Naive thymus-derived CD4-positive, alpha-beta T cell (primary cell): ENCODE measurements at regions not wholly inside any gene's neighbourhood (a gene's known extent, or its start where the extent isn't known, plus 50 kb on each side); places are given as distances from the start of the nearest gene placed in this dataset.

ENCODE experiments used
- ATAC-seq: fragments of 150-1000 bp; cut with Tn5 transposase; 2 replicates; pipeline ENCODE4 v1.10.0; 2021; ENCODE audit warnings: mild to moderate bottlenecking, moderate library complexity
- CTCF ChIA-PET: fragments of 350-600 bp; sonication (Branson Sonifier 250); formaldehyde crosslinking; loops from one replicate; lab custom pipeline; 2021; ENCODE audit warnings: antibody characterized with exemption; lab: Charles Lee
- POLR2A ChIA-PET: fragments of 350-600 bp; sonication (Branson Sonifier 250); formaldehyde crosslinking; loops from one replicate; lab custom pipeline; 2021; ENCODE audit warnings: antibody characterized with exemption, inconsistent platforms; lab: Charles Lee
- DNase-seq, 9 donors: peaks; one replicate each; pipeline versions ENCODE4 v3.0.0 to v3.0.0-alpha.2; 2020 to 2022; ENCODE audit warnings: mixed read lengths in 1 of 9
- H3K27ac ChIP-seq: one replicate; pipeline ENCODE4 v1.7.0; 2013; ENCODE audit warnings: mild to moderate bottlenecking, low read depth, low read length, moderate library complexity
- H3K27me3 ChIP-seq, 2 donors: one replicate each; pipeline ENCODE4 v1.7.0; 2013; ENCODE audit warnings: low read length in 2 of 2, mild to moderate bottlenecking in 2 of 2, moderate library complexity in 2 of 2; ENCODE audit not compliant: control insufficient read depth in 2 of 2, insufficient read depth in 2 of 2
- H3K36me3 ChIP-seq, 3 experiments: 1 replicate in 2 of 3; 2 replicates in 1 of 3; pipeline ENCODE4 v1.7.0; 2013; ENCODE audit warnings: low read length in 3 of 3, mild to moderate bottlenecking in 3 of 3, moderate library complexity in 1 of 3; ENCODE audit not compliant: insufficient read depth in 3 of 3, control insufficient read depth in 2 of 3
- H3K4me1 ChIP-seq, 2 donors: one replicate each; pipeline ENCODE4 v1.7.0; 2013; ENCODE audit warnings: low read length in 2 of 2, mild to moderate bottlenecking in 2 of 2, moderate library complexity in 1 of 2; ENCODE audit not compliant: control insufficient read depth in 2 of 2, insufficient read depth in 2 of 2
- H3K4me3 ChIP-seq: 2 replicates; pipeline ENCODE4 v1.7.0; 2013; ENCODE audit warnings: mild to moderate bottlenecking, low read length
- H3K9me3 ChIP-seq, 3 experiments: 1 replicate in 2 of 3; 2 replicates in 1 of 3; pipeline ENCODE4 v1.7.0; 2013; ENCODE audit warnings: low read length in 3 of 3; ENCODE audit not compliant: control insufficient read depth in 2 of 3
- H3K27ac Mint-ChIP-seq, 9 donors: one replicate each; pipeline ENCODE4 v1.8.0; 2020 to 2022; ENCODE audit warnings: mixed read lengths in 9 of 9, mild to moderate bottlenecking in 8 of 9, moderate library complexity in 5 of 9, inconsistent platforms in 2 of 9
- H3K27me3 Mint-ChIP-seq, 5 donors: one replicate each; pipeline ENCODE4 v1.8.0; 2021 to 2022; ENCODE audit warnings: mixed read lengths in 5 of 5, mild to moderate bottlenecking in 1 of 5
- H3K36me3 Mint-ChIP-seq, 5 donors: one replicate each; pipeline ENCODE4 v1.8.0; 2020 to 2022; ENCODE audit warnings: mixed read lengths in 5 of 5, mild to moderate bottlenecking in 3 of 5, inconsistent platforms in 1 of 5
- H3K4me1 Mint-ChIP-seq, 7 donors: one replicate each; pipeline ENCODE4 v1.8.0; 2020 to 2022; ENCODE audit warnings: mixed read lengths in 7 of 7, mild to moderate bottlenecking in 3 of 7, inconsistent platforms in 1 of 7
- H3K4me3 Mint-ChIP-seq, 10 donors: one replicate each; pipeline ENCODE4 v1.8.0; 2020 to 2022; ENCODE audit warnings: mild to moderate bottlenecking in 10 of 10, mixed read lengths in 10 of 10, moderate library complexity in 6 of 10, inconsistent platforms in 2 of 10
- H3K9me3 Mint-ChIP-seq, 11 donors: one replicate each; pipeline ENCODE4 v1.8.0; 2020 to 2022; ENCODE audit warnings: mixed read lengths in 11 of 11, mild to moderate bottlenecking in 4 of 11, inconsistent platforms in 1 of 11, moderate library complexity in 1 of 11
- intact Hi-C, 2 donors: fragments of 100-400 bp; cut with micrococcal nuclease; formaldehyde crosslinking; loops; one replicate each; pipeline ENCODE4 v1.15.1; 2023

GRCh38 chr17:71286625-71287024 lies 834.2 kb upstream of the SOX9 start:
- ChIA-PET CTCF (no interaction called here), POLR2A (no interaction called here)
- Histone ChIP-seq H3K36me3 (no peaks in the 10 kb centered on the region), H3K27ac (no peak overlapping the region), H3K4me1 (no peaks in the 10 kb centered on the region), H3K9me3 (no peaks in the 10 kb centered on the region), H3K27me3 (no peaks in the 10 kb centered on the region), H3K4me3 (no peak overlapping the region)
- no peak overlapping the region for H3K27ac Mint-ChIP-seq
- DNase-seq (no peak), ATAC-seq (no peak)
- peaks cover 0 to 31% (median 10%) of the 10 kb centered on the region in 11 donors for H3K9me3 Mint-ChIP-seq
- intact Hi-C loops, result no loop called here
- peaks cover 0 to 5% (median 0%) of the 10 kb centered on the region in 5 donors for H3K27me3 Mint-ChIP-seq
- H3K4me1 Mint-ChIP-seq, result no peaks in the 10 kb centered on the region
- H3K4me3 Mint-ChIP-seq, result no peak overlapping the region
- H3K36me3 Mint-ChIP-seq, result no peaks in the 10 kb centered on the region

GRCh38 chr17:71287071-71287823 lies 833.6 kb upstream of the SOX9 start:
- Histone ChIP-seq H3K4me3 (no peak overlapping the region), H3K36me3 (no peaks in the 10 kb centered on the region), H3K4me1 (no peaks in the 10 kb centered on the region), H3K27ac (no peak overlapping the region), H3K9me3 (no peaks in the 10 kb centered on the region), H3K27me3 (no peaks in the 10 kb centered on the region)
- peak overlapping the region in 1 of 9 donors; percentile 26 for H3K27ac Mint-ChIP-seq
- ChIA-PET CTCF (no interaction called here), POLR2A (no interaction called here)
- peaks cover 0 to 28% (median 7%) of the 10 kb centered on the region in 11 donors for H3K9me3 Mint-ChIP-seq
- no peak for ATAC-seq
- H3K4me3 Mint-ChIP-seq, result no peak overlapping the region
- H3K27me3 Mint-ChIP-seq, result peaks cover 0 to 1% (median 0%) of the 10 kb centered on the region in 5 donors
- DNase-seq, result no peak
- intact Hi-C loops, result no loop called here
- no peaks in the 10 kb centered on the region for H3K4me1 Mint-ChIP-seq
- no peaks in the 10 kb centered on the region for H3K36me3 Mint-ChIP-seq

- H3K4me3 ChIP-seq, result no peak overlapping the region
- Mint-ChIP-seq H3K9me3 (peaks cover 0 to 25% (median 7%) of the 10 kb centered on the region in 11 donors), H3K36me3 (no peaks in the 10 kb centered on the region), H3K4me1 (no peaks in the 10 kb centered on the region), H3K27ac (no peak overlapping the region), H3K4me3 (no peak overlapping the region), H3K27me3 (no peaks in the 10 kb centered on the region)
- ATAC-seq (no peak), DNase-seq (no peak)
- H3K36me3 ChIP-seq, result no peaks in the 10 kb centered on the region
- no peaks in the 10 kb centered on the region for H3K27me3 ChIP-seq
- no peak overlapping the region for H3K27ac ChIP-seq
- H3K4me1 ChIP-seq, result no peaks in the 10 kb centered on the region
- H3K9me3 ChIP-seq, result no peaks in the 10 kb centered on the region
- POLR2A ChIA-PET, result no interaction called here
- CTCF ChIA-PET, result no interaction called here
- intact Hi-C loops, result no loop called here
Observed at GRCh38 chr17:71292006-71292405, 828.8 kb upstream of the SOX9 start.

DNA sequence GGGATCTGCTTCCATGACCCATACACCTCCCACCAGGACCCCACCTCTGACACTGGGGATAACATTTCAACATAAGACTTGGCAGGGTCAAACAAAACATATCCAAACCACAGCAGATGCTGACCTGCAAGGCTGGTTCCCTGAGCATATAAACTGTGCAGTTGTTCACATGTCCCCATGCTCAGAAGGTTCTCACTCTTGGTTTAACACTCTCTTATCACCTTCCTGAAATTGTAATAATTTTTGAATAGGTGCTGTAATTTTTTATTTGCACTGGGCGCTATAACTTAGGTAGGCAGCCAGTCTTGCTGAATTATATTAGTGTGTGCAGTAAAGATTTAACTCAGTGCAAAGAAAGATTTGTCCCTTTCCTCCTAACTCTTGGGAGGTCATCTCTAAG lies 824.8 kb upstream of the SOX9 start:
- Histone ChIP-seq H3K27ac (no peak overlapping the region), H3K36me3 (no peaks in the 10 kb centered on the region), H3K4me3 (no peak overlapping the region), H3K4me1 (no peaks in the 10 kb centered on the region), H3K9me3 (no peaks in the 10 kb centered on the region), H3K27me3 (no peaks in the 10 kb centered on the region)
- no peak overlapping the region for H3K4me3 Mint-ChIP-seq
- no peaks in the 10 kb centered on the region for H3K27me3 Mint-ChIP-seq
- H3K4me1 Mint-ChIP-seq, result no peaks in the 10 kb centered on the region
- no peak overlapping the region for H3K27ac Mint-ChIP-seq
- POLR2A ChIA-PET, result no interaction called here
- H3K36me3 Mint-ChIP-seq, result no peaks in the 10 kb centered on the region
- ATAC-seq (no peak), DNase-seq (no peak)
- CTCF ChIA-PET, result no interaction called here
- intact Hi-C loops, result no loop called here
- peaks cover 0 to 14% (median 6%) of the 10 kb centered on the region in 11 donors for H3K9me3 Mint-ChIP-seq

DNA sequence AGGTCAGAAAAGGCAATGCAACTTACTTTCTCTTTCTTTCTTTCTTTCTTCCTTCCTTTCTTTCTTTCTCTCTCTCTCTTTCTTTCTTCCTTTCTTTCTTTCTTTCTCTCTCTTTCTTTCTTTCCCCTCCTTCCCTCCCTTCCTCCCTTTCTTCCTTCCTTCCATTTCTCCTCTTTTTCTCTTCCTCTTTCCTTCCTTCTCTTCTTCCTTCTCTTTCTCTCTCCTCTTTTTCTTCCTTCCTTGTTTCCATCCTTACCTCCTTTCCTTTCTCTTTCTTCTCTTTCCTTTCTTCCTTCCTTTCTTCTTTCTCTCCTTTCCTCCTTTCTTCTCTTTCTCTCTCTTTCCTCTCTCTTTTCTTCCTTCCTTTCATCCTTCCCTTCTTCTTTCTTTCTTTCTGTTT lies 819.8 kb upstream of the SOX9 start:
- Histone ChIP-seq H3K36me3 (no peaks in the 10 kb centered on the region), H3K4me1 (no peaks in the 10 kb centered on the region), H3K27me3 (no peaks in the 10 kb centered on the region), H3K9me3 (peaks cover 0 to 10% (median 0%) of the 10 kb centered on the region in 3 experiments), H3K27ac (no peak overlapping the region), H3K4me3 (no peak overlapping the region)
- intact Hi-C loops, result no loop called here
- Mint-ChIP-seq H3K9me3 (peaks cover 0 to 26% (median 16%) of the 10 kb centered on the region in 11 donors), H3K27ac (peak overlapping the region in 1 of 9 donors; percentile 29), H3K27me3 (peaks cover 0 to 6% (median 0%) of the 10 kb centered on the region in 5 donors), H3K4me3 (no peak overlapping the region), H3K4me1 (no peaks in the 10 kb centered on the region), H3K36me3 (no peaks in the 10 kb centered on the region)
- ATAC-seq, result no peak
- DNase-seq, result no peak
- ChIA-PET CTCF (no interaction called here), POLR2A (no interaction called here)

DNA sequence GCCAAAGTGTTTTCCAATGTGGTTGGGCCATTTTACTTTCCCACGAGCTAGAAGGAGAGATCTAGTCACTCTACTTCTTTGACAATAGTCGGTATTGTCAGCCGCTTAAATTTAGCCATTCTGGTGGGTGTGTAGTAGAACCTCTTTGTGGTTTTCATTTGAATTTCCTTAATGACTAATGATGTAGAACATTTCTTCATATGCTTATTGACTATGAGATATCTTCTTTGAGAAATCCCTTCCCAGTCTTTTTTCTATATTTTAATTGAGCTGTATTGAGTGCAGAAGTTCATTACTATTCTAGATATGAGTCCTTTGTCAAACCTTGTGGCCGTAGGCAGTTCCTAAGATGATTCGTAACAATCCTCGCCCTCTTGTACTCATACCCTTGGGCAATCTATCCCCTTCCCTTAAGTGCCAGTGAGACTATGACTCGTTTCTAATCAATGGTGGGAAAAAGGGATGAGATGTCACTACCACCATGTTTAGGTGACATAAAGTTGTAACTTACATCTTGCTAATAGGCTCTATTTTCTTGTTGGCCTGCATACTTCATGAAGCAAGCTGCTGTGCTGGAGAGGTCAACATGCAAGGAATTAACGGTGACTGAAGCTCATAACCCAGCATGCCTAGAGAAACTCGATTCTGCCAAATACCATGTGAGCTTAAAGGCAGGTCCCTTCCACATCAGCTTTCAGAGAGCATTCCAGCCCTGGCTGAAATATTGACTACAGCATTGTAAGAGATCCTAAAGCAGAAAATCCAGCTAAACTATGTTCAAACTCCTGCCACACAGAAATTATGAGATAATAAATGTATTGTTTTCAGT lies 817.9 kb upstream of the SOX9 start:
- H3K9me3 Mint-ChIP-seq, result peaks cover 0 to 43% (median 19%) of the 10 kb centered on the region in 11 donors
- peaks cover 0 to 6% (median 0%) of the 10 kb centered on the region in 5 donors for H3K27me3 Mint-ChIP-seq
- Histone ChIP-seq H3K4me3 (no peak overlapping the region), H3K4me1 (no peaks in the 10 kb centered on the region), H3K27me3 (no peaks in the 10 kb centered on the region), H3K9me3 (peaks cover 0 to 10% (median 0%) of the 10 kb centered on the region in 3 experiments), H3K36me3 (no peaks in the 10 kb centered on the region), H3K27ac (no peak overlapping the region)
- H3K27ac Mint-ChIP-seq, result no peak overlapping the region
- intact Hi-C loops, result no loop called here
- ChIA-PET POLR2A (no interaction called here), CTCF (no interaction called here)
- H3K4me3 Mint-ChIP-seq, result no peak overlapping the region
- no peaks in the 10 kb centered on the region for H3K4me1 Mint-ChIP-seq
- DNase-seq (no peak), ATAC-seq (no peak)
- H3K36me3 Mint-ChIP-seq, result no peaks in the 10 kb centered on the region
